ENCODE measurements at regions not wholly inside any gene's neighbourhood (a gene's known extent, or its start where the extent isn't known, plus 50 kb on each side); places are given as distances from the start of the nearest gene placed in this dataset.

GRCh38 chr1:55427606-55428005, 212.4 kb upstream of the USP24 start:
- TF ChIP-seq POLR2A (IDR thresholded peaks at IDR 0.05; ENCODE audit: low read length): no peak
- no peak for TF ChIP-seq GATA1 (IDR thresholded peaks at IDR 0.05; ENCODE audit: low read depth, low read length)

Data from erythroblast (primary cell).